HL-60 (cell line): ENCODE measurements at regions not wholly inside any gene's neighbourhood (a gene's known extent, or its start where the extent isn't known, plus 50 kb on each side); places are given as distances from the start of the nearest gene placed in this dataset.

ENCODE experiments used
- DNase-seq, 2 experiments: peaks; one replicate each; pipeline ENCODE4 v3.0.0-alpha.2; 2010 to 2020; ENCODE audit warnings: low read depth in 1 of 2, low spot score in 1 of 2
- H3K27ac ChIP-seq: fragments of 250-450 bp; sonication (Bioruptor Pico); replicated peaks from 2 replicates; pipeline ENCODE4 v1.5.1; 2020; ENCODE audit warnings: mild to moderate bottlenecking, moderate library complexity
- H3K27me3 ChIP-seq: fragments of 250-450 bp; sonication (Bioruptor Pico); 2 replicates; pipeline ENCODE4 v1.5.1; 2021; ENCODE audit warnings: mild to moderate bottlenecking, moderate library complexity; ENCODE audit not compliant: insufficient read depth, poor library complexity, severe bottlenecking
- H3K4me3 ChIP-seq: replicated peaks from 2 replicates; pipeline ENCODE4 v1.5.1; 2011; ENCODE audit warnings: mild to moderate bottlenecking, control low read depth, low read length; ENCODE audit not compliant: insufficient read depth
- GABPA ChIP-seq: IDR thresholded peaks from 2 replicates; pipeline ENCODE4 v1.6.1; 2012; ENCODE audit warnings: low read depth
- POLR2AphosphoS5 ChIP-seq: IDR thresholded peaks from 2 replicates; pipeline ENCODE4 v1.6.1; 2012; ENCODE audit warnings: low read depth
- SPI1 ChIP-seq: IDR thresholded peaks from 2 replicates; pipeline ENCODE4 v1.6.1; 2012; ENCODE audit warnings: low read depth, mild to moderate bottlenecking, borderline replicate concordance
- TF ChIP-seq, protein P1 (sequence below): IDR thresholded peaks from 2 replicates; pipeline ENCODE4 v1.6.1; 2012; ENCODE audit warnings: low read depth; ENCODE audit not compliant: insufficient replicate concordance
- TF ChIP-seq, protein P2 (sequence below): IDR thresholded peaks from one replicate; pipeline ENCODE4 v1.5.1; 2011; ENCODE audit warnings: low read length, control low read depth, inconsistent platforms; ENCODE audit not compliant: insufficient read depth

DNA sequence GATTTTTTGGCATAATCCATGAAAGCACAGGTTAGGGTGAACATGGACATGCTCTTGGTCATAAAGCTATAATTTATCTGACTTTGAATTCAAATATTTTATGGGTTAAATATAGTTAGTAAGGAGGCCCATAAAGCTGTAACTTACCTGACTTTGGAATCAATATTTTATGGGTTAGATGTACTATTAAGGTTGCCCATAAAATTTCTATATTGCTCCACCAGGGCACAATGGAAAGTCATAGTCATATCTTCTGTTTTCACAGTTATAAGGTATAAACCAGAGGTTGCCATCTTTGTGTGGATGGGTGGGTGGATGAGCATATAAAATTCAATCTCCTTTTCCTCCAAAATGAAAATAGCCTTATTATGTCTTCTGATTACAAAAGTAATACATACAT, 120.5 kb upstream of the ADAMTSL1 start:
- no peak overlapping the region for H3K27ac ChIP-seq
- H3K4me3 ChIP-seq = no peak overlapping the region
- TF ChIP-seq SPI1 = no peak
- TF ChIP-seq, protein P1, sequence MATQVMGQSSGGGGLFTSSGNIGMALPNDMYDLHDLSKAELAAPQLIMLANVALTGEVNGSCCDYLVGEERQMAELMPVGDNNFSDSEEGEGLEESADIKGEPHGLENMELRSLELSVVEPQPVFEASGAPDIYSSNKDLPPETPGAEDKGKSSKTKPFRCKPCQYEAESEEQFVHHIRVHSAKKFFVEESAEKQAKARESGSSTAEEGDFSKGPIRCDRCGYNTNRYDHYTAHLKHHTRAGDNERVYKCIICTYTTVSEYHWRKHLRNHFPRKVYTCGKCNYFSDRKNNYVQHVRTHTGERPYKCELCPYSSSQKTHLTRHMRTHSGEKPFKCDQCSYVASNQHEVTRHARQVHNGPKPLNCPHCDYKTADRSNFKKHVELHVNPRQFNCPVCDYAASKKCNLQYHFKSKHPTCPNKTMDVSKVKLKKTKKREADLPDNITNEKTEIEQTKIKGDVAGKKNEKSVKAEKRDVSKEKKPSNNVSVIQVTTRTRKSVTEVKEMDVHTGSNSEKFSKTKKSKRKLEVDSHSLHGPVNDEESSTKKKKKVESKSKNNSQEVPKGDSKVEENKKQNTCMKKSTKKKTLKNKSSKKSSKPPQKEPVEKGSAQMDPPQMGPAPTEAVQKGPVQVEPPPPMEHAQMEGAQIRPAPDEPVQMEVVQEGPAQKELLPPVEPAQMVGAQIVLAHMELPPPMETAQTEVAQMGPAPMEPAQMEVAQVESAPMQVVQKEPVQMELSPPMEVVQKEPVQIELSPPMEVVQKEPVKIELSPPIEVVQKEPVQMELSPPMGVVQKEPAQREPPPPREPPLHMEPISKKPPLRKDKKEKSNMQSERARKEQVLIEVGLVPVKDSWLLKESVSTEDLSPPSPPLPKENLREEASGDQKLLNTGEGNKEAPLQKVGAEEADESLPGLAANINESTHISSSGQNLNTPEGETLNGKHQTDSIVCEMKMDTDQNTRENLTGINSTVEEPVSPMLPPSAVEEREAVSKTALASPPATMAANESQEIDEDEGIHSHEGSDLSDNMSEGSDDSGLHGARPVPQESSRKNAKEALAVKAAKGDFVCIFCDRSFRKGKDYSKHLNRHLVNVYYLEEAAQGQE = no peak
- TF ChIP-seq, protein P2, sequence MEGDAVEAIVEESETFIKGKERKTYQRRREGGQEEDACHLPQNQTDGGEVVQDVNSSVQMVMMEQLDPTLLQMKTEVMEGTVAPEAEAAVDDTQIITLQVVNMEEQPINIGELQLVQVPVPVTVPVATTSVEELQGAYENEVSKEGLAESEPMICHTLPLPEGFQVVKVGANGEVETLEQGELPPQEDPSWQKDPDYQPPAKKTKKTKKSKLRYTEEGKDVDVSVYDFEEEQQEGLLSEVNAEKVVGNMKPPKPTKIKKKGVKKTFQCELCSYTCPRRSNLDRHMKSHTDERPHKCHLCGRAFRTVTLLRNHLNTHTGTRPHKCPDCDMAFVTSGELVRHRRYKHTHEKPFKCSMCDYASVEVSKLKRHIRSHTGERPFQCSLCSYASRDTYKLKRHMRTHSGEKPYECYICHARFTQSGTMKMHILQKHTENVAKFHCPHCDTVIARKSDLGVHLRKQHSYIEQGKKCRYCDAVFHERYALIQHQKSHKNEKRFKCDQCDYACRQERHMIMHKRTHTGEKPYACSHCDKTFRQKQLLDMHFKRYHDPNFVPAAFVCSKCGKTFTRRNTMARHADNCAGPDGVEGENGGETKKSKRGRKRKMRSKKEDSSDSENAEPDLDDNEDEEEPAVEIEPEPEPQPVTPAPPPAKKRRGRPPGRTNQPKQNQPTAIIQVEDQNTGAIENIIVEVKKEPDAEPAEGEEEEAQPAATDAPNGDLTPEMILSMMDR = no peak
- TF ChIP-seq POLR2AphosphoS5 = no peak
- no peak for TF ChIP-seq GABPA
- DNase-seq = no peak
- H3K27me3 ChIP-seq = no peaks in the 10 kb centered on the region

DNA sequence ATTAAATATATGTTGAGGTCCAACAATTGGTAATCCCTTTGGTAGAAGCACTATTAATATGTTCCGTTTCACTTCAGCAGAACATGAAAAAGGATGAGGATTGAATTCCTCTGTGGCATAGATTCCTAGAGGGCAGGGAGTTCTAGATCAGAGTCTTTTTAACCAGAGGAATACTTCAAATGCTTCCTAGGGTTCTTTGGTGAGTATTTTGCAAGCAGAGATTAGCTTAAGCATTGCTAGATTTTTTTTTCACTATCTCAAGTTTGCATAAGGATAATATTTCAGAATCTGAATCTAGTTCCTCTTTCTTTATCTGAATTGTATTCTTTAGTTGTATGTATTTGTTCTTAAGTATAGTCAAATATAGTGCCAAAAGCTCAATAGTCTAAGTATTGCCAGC, 116.6 kb upstream of the ADAMTSL1 start:
- Histone ChIP-seq H3K27me3 (no peaks in the 10 kb centered on the region), H3K4me3 (no peak overlapping the region), H3K27ac (no peak overlapping the region)
- no peak for TF ChIP-seq GABPA
- TF ChIP-seq POLR2AphosphoS5 = no peak
- TF ChIP-seq SPI1 = no peak
- no peak for DNase-seq

DNA sequence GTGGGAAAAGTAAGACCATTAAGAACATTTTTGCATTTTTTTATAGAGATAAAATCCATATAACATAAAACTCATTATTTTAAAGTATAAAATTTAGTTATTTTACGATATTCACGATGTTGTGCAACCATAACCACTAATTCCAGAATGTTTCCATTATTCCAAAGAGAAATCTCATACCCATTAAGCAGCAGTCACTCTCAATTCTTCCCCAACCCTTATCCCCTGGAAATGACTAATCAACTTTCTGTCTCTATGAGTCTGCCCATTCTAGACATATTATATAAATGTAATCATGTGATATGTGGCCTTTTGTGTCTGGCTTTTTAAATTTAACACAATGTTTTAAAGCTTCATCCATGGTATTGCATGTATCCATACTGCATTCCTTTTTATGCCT, 115.6 kb upstream of the ADAMTSL1 start:
- Histone ChIP-seq H3K27ac (no peak overlapping the region), H3K4me3 (no peak overlapping the region), H3K27me3 (no peaks in the 10 kb centered on the region)
- DNase-seq = no peak
- TF ChIP-seq, protein P2 = no peak
- TF ChIP-seq, protein P1 = no peak
- no peak for TF ChIP-seq POLR2AphosphoS5
- TF ChIP-seq GABPA = no peak

DNA sequence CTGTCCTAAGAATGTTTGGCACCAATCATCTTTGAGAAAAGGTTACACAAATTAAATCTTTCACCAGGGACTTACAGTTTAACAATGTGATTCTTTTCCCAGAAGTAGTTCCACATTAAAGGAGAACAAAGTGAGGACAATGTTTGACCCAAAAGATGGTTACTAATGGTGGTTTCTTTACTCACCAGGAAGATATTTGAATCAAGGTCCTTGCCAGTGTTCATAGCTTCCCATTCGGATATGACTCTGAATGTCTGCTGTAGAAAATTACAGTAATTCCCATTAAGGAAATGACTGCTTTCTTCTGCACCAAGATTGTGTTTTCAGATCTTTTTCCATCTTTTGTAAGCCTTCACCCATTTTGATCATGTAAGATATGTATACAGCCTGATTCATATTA, 114.6 kb upstream of the ADAMTSL1 start:
- Histone ChIP-seq H3K4me3 (no peak overlapping the region), H3K27me3 (no peaks in the 10 kb centered on the region), H3K27ac (no peak overlapping the region)
- no peak for DNase-seq
- TF ChIP-seq, protein P2 = no peak
- TF ChIP-seq SPI1 (no peak), POLR2AphosphoS5 (no peak), GABPA (no peak)
- TF ChIP-seq, protein P1 = no peak
